WERI-Rb-1 (cell line): ENCODE measurements at regions not wholly inside any gene's neighbourhood (a gene's known extent, or its start where the extent isn't known, plus 50 kb on each side); places are given as distances from the start of the nearest gene placed in this dataset.

Experiments
- DNase-seq: peaks from one replicate; pipeline ENCODE4 v3.0.0-alpha.2; 2020
- H3K27ac ChIP-seq: fragments of 250-450 bp; sonication (Bioruptor Pico); 2 replicates; pipeline ENCODE4 v1.5.1; 2020; ENCODE audit warnings: mild to moderate bottlenecking, moderate library complexity
- H3K27me3 ChIP-seq: fragments of 250-450 bp; sonication (Bioruptor Pico); 2 replicates; pipeline ENCODE4 v1.5.1; 2021; ENCODE audit warnings: mild to moderate bottlenecking, low read depth, moderate library complexity; ENCODE audit not compliant: insufficient read depth, severe bottlenecking
- H3K36me3 ChIP-seq: fragments of 250-450 bp; sonication (Bioruptor Pico); 2 replicates; pipeline ENCODE4 v1.5.1; 2020; ENCODE audit warnings: mild to moderate bottlenecking, moderate library complexity
- H3K4me3 ChIP-seq: 2 replicates; pipeline ENCODE4 v1.5.1; 2011; ENCODE audit warnings: low read depth, mild to moderate bottlenecking, control low read depth, low read length
- H3K9me3 ChIP-seq: fragments of 250-450 bp; sonication (Bioruptor Pico); 2 replicates; pipeline ENCODE4 v1.5.1; 2021; ENCODE audit warnings: mild to moderate bottlenecking, moderate library complexity; ENCODE audit not compliant: severe bottlenecking
- TF ChIP-seq, protein P1 (sequence below): IDR thresholded peaks from 2 replicates; pipeline ENCODE4 v1.5.1; 2011; ENCODE audit warnings: low read depth, mild to moderate bottlenecking, control low read depth, inconsistent platforms, low read length

DNA sequence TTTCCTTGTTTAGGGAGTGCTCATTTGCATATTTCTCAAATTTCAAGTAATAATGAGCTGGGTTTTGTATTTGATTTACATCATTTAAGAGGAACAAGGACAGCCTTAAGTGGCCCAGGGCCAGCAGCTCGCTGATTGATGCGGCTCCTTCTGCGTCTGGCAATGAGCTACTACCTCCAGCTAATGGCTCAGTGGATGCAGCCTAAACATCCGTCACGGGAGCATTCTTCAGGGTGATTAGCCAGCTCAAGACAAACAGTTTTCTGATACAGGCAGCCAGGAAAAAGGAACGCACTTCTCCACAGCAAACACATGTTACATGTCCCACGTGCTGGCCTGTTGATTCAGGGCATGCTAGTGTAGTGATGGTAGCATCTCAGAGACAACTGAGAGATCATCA, 169.3 kb upstream of the TCERG1L start:
- H3K27ac ChIP-seq: no peak overlapping the region
- no peak overlapping the region for H3K4me3 ChIP-seq
- TF ChIP-seq, protein P1, sequence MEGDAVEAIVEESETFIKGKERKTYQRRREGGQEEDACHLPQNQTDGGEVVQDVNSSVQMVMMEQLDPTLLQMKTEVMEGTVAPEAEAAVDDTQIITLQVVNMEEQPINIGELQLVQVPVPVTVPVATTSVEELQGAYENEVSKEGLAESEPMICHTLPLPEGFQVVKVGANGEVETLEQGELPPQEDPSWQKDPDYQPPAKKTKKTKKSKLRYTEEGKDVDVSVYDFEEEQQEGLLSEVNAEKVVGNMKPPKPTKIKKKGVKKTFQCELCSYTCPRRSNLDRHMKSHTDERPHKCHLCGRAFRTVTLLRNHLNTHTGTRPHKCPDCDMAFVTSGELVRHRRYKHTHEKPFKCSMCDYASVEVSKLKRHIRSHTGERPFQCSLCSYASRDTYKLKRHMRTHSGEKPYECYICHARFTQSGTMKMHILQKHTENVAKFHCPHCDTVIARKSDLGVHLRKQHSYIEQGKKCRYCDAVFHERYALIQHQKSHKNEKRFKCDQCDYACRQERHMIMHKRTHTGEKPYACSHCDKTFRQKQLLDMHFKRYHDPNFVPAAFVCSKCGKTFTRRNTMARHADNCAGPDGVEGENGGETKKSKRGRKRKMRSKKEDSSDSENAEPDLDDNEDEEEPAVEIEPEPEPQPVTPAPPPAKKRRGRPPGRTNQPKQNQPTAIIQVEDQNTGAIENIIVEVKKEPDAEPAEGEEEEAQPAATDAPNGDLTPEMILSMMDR: no peak
- no peaks in the 10 kb centered on the region for H3K27me3 ChIP-seq
- no peaks in the 10 kb centered on the region for H3K9me3 ChIP-seq
- H3K36me3 ChIP-seq: no peaks in the 10 kb centered on the region
- DNase-seq: no peak

DNA sequence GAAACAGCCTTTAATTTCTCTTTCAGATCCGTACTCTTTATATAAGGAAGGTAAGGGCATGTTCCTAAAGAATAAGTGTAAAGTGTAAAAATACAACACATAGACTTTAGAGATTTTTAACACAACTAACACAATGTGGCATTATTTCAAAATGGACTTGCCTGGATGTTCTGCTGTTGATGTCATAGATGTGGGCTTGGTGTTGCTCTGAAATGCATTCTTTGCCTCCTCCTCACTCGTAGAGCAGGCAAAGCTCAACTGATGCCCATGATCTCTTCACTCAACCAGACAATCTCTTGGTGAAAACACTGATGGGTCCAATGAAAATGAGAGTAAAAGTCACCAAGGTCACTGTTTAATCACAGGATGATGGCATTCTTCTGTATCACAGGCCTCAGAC, 174.2 kb upstream of the TCERG1L start:
- DNase-seq: no peak
- H3K36me3 ChIP-seq: no peaks in the 10 kb centered on the region
- no peak overlapping the region for H3K4me3 ChIP-seq
- H3K27ac ChIP-seq: no peak overlapping the region
- TF ChIP-seq, protein P1: no peak
- no peaks in the 10 kb centered on the region for H3K27me3 ChIP-seq
- H3K9me3 ChIP-seq: no peaks in the 10 kb centered on the region

DNA sequence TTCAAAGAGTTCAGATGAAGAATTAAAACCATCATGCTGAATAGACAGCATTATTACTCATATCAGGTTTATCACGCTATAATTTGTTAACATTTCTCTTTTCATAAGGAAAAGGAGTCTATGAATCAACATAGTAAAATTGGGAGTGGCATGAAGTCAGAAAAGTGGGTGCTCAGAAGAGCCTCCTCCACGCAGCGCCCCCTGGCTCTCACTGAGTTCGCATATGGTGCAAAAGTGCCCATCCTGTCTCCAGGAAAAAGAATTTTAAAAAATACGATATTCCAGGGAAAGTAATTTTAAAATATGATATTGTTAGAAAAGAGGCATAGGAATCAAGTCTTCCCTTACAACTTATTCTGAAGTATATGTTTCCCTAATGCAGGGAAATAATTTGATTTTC, 176.3 kb upstream of the TCERG1L start:
- DNase-seq: no peak
- Histone ChIP-seq H3K9me3 (no peaks in the 10 kb centered on the region), H3K27ac (no peak overlapping the region), H3K36me3 (no peaks in the 10 kb centered on the region), H3K27me3 (no peaks in the 10 kb centered on the region), H3K4me3 (no peak overlapping the region)
- TF ChIP-seq, protein P1: peak; percentile 29; the same call in 1 of the 2 replicates

DNA sequence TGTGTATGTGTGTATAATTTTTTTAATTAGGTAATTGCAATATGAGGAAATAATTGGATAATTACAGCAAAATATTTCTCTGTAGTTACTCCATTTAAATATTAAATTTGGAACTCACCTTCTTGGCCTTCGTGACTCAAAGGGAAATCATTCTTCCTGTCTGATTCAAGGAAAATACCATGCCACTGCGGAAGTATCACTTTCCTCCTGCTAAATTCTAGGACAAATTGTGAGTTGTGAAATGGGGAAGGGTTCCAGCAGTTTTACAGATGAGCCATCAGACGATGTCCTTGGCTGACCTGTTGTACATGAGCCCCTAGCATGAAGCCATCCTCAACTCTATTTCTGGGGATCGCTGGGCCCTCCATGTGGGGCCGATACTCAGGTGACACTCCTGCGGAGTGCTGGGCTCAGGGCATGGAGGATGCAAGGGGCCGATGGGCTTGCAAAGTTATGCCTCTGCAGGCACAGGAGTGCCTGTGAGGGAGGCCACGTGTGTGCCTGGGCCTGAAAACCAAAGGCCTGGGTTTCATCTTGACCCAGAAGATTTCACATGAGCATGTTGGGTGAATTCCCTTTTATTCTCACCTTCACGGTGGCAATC, 179.6 kb upstream of the TCERG1L start:
- Histone ChIP-seq H3K27ac (no peak overlapping the region), H3K9me3 (no peaks in the 10 kb centered on the region), H3K36me3 (no peaks in the 10 kb centered on the region), H3K4me3 (no peak overlapping the region), H3K27me3 (no peaks in the 10 kb centered on the region)
- TF ChIP-seq, protein P1: no peak
- DNase-seq: no peak

DNA sequence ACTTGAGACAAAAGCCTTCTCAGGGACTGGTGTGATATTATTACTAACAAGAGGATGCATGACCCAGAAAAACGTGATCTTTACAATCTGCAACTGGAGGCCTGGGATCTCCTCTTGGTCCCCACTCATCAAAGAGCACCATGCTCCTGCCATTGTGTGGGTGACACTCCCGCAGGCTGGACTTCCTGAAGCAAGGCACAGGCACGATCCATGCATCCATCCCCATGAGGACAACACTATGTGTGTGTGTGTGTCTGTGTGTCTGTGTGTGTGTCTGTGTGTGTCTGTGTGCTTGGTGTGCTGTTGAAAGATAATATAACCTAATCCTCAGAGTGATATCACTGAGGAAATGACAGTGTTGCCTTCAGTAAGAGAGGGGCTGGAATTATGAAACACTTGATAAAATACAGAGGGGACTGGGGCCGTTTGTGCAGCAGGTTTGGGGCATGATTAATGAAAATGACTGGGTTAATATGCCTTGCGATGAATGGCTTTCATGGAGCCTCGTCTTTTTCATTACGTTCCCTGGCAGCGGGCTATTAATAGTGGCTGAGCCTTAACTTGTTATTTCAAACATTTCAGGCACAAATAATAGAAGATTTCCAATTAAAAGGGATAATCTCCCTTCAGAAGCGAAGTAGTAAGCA, 180.8 kb upstream of the TCERG1L start:
- Histone ChIP-seq H3K4me3 (no peak overlapping the region), H3K27ac (no peak overlapping the region), H3K27me3 (no peaks in the 10 kb centered on the region), H3K9me3 (no peaks in the 10 kb centered on the region), H3K36me3 (no peaks in the 10 kb centered on the region)
- TF ChIP-seq, protein P1: no peak
- no peak for DNase-seq

DNA sequence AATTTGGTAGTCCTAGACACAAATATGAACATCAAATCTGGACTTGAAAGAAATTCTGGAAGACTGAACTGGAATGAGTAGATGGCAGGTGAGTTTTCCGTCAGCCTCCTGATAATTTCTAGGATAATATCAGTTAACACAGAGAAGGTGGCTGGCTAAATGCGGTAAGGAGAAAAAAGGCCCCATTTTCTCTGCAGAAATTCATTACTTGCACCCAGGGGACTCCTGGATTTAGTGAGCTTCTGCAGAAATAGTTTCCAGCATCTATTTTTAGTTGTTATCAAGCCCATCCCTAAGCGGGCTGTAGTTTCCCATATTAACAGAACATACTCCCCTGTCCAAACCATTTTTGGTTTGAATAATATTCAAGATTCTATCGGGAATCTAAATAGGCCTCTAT, 181.9 kb upstream of the TCERG1L start:
- Histone ChIP-seq H3K36me3 (no peaks in the 10 kb centered on the region), H3K4me3 (no peak overlapping the region), H3K27me3 (no peaks in the 10 kb centered on the region), H3K27ac (no peak overlapping the region), H3K9me3 (no peaks in the 10 kb centered on the region)
- no peak for DNase-seq
- TF ChIP-seq, protein P1: no peak
